Kasumi-1 (cell line): ENCODE measurements at regions not wholly inside any gene's neighbourhood (a gene's known extent, or its start where the extent isn't known, plus 50 kb on each side); places are given as distances from the start of the nearest gene placed in this dataset.
"Not testable (repeated sequence)": the region's sequence is repeated elsewhere in the genome, so short reads cannot be mapped to it uniquely, and the experiment has no call there.

Experiments used
- DNase-seq, 2 experiments: peaks; one replicate each; lab custom pipeline; 2025; lab: John Stamatoyannopoulos, UW

- no peak for DNase-seq
Measured at GRCh38 chrX:6990552-6991193, 156.8 kb upstream of the STS start.

- no peak for DNase-seq
Measured at GRCh38 chrX:6989858-6990257, 157.7 kb upstream of the STS start.

DNA sequence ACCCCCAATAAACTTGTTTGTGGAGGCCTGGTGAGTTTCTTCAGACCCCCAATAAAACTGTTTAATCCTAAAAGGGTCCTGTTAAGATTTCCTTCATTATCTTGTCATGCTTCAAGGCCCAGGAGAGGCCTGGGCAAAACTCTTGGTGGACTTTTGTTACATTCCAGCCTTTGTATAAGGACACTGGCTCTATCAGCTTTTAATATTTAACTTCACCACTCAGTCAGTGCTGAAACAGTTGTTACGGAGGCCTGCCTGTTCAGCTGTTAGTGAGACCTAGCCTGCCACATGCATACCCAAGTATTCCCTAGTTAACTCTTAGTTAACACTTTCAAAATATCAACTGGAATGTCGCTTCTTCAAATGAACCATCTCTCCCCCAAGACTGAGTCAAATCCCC is 158.8 kb upstream of the STS start:
- not testable (repeated sequence) for DNase-seq

GRCh38 chrX:6986915-6987314 is 160.6 kb upstream of the STS start:
- no peak for DNase-seq

- no peak for DNase-seq
Measured at GRCh38 chrX:6985537-6985936, 162.0 kb upstream of the STS start.

DNA sequence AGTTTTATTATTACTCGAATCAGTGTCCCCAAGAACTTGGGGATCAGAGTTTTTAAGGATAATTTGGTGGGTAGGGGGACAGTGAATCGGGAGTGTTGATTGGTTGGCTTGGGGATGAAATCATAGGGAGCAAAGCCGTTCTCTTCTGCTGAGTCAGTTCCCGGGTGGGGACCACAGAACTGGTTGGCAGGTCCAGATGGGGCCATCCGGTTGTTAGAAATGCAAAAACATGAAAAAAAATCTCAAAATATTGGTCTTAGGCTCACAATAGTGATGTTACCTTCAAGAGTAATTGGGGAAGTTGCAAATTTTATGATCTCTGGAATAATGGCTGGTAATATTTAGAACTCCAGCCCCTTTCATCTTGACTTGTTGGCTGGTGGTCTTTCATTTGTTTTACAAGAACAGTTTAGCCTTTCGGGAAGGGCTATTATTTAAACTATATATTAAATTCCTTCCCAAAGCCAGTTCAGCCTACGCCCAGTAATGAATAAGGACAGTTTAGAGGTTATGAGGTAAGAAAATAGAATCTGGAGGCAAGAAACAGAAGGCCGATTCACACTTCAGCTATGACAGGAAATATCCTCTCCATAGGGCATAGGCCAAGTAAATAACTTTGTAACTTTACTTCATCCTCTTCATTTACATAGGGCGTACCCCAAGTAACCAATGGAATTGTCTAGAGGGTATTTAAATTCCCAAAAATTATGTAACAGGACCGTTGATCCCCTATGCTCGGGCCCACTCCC is 164.1 kb upstream of the STS start:
- no peak for DNase-seq

- no peak for DNase-seq
Measured at GRCh38 chrX:6981718-6982406, 165.7 kb upstream of the STS start.

DNA sequence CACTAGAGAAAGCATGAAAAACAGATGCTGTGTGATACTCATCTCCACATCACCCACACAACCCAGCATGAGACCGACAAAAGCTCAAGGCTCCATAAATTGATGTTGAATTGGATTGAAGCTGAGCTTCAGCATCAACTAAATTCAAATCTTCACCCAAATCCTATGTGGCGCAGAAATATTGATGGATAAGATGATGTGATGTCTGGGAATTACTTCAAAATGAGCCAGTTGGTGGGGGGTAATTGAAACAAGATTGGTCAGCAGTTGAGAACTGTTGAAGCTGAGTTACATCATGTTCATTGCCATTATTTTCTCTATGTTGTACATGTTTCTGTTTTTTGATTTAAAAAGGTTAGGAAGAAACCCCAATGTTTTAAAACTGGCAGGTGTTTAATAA is 166.5 kb upstream of the STS start:
- DNase-seq = no peak

DNA sequence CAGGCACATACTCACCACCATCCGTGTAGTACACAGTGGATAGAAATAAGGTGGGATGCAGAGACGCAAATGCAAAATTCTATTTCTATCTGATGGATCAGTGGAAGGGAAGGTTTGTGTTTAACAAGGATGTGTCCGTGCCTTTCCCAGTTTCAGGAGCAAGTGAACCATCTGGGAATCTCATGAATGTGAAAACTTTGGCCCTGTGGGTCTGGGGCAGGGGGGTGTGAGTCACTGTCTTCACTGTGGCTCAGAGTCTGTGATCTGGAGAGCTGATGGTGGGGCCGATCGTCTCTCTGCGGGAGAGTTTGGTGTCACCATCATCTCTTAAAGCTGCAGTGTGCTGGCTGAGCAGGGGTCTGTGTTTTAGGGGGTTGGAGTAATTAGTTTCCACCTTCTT is 179.3 kb upstream of the STS start:
- no peak for DNase-seq

DNA sequence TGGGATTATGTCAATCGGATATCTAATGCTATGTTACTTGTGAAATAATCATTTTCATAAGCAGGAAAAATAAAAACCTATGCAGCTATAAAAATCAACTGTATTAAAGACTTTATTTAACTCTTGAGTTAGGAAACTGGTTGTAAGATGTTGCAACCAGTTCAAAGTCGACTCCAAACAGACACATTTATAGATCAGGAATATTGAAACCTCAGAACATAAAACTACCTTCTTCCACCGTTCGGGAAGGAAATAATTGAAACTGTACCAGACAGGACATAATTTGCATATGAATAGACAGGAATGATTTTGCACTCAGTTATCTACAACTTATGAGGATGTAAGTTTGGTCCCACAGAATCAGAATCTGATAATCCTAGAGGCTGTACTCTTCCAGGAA is 181.8 kb upstream of the STS start:
- no peak for DNase-seq

- no peak for DNase-seq
Measured at GRCh38 chrX:6962006-6962355, 185.5 kb upstream of the STS start.

DNA sequence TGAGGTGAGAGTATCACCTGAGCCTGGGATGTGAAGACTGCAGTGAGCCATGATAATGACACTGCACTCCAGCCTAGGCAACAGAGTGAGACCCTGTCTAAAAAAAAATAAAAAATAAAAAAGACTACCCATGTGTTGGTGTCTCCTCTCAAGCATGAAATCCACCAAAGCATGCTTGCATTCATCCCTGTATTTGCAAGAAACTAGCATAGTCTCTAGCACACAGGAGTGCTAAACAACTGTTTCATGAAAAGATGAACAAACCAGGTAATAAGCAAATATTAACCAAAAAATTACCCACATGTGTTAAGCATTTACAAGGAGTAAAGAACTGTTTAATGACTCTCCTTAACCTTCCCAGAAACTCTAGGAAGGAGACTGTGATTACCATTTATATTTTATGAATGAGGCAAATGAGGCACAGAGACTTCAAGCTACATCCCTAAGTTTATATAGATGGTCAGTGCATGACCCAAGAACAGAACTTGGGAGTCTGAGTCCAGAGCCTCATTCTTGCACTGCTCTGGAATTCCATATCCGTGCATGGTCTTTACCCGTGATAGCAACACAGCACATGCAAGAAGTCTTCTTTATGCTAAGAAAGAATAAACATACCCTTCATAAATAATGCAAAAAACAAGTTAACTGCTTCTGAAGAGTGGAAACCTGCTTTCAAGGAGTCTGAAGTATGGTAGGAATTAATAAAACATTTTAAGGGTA is 186.1 kb upstream of the STS start:
- DNase-seq = no peak

DNA sequence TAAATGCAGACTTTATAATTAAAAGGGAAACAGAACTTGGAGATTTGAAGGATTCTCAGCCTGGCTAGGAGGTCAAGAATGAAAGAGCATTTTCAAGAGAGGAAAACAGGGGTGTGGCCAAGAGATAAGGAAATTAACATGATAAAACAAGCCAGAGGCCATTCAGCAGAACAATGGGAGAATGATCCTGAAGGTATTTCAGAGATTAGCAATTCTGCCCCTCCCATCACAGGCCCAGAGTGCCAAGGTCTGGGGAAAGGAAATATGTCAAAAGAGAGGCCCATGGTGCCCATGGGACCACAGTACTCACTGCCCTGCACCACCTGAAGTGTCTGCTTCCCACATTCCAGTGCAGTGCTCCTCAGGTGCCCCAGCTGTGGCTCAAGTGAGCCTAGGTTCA is 188.5 kb upstream of the STS start:
- no peak for DNase-seq

DNA sequence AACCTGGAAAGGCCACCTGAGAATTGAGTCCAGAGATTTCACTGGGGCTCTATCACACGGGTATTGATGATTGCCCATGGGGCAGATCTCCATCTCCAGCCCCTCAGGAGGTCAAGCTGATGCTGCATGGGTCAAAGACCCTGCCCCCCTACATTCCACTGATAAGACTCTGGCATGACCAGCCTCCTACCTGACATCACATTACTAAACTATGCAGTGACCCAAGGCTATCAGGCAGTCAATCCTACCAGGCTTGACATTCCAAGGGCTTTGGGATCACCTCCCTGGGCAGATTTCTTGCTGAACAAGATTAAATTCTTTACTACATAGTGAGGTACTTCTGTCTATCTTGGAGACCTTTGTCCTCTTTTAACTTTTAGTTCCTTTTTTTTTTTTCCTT is 192.7 kb upstream of the STS start:
- DNase-seq = no peak

DNA sequence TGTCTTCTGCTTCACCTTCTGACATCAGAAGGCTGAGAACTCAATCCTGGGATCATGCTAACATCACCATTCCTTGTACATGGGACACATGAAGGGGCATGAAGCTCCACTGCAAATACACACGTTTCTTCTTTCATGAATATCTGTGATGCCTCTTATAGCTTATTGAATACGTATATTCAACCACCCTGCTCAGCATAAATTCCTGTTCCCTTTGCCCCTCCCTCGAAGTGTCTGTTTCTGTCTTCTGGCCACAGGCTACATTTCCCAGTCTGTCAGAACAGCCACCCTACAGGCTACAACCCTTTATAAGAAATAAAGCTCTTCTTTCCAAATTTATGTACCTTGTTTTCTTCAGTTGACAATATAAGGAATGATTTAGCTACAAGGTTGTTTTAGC is 201.3 kb upstream of the STS start:
- no peak for DNase-seq

DNA sequence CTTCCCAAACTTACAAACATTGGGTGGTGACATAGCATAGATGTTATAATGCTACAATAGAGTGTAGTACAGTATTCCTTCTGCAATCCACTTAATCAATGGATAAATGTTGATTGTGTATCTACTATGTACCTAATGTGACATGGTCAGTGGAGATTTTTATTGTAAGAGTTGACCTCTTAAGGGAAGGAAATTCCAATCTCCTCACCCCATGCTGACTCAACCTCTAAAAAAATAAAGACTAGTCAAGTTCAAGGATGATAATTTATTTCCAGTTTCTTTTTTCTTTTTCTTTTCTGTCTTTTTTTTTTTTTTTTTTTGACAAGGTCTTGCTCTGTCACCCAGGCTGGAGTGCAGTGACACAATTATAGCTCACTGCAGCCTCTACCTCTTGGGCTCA is 206.5 kb upstream of the STS start:
- DNase-seq = no peak

- not testable (repeated sequence) for DNase-seq
Measured at GRCh38 chrX:6932942-6933341, 214.6 kb upstream of the STS start.

DNA sequence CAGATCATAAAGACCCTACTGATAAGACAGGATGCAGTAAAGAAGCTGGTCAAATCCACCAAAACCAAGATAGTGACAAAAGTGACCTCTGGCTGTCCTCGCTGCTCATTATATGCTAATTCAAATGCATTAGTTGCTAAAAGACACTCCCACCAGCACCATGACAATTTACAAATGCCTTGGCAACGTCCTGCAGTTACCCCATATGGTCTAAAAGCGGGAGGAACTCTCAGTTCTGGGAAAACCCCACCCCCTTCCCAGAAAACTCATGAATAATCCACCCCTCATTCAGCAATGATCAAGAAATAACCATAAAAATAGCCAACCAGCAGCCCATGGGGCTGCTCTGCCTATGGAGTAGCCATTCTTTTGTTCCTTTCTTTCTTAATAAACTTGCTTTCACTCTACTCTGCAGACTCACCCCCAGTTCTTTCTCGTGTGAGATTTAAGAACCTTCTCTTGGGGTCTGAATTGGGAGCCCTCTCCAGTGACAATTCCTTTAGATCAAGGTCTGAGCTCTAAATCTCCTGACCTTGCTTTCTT is 217.1 kb upstream of the STS start:
- DNase-seq = no peak

DNA sequence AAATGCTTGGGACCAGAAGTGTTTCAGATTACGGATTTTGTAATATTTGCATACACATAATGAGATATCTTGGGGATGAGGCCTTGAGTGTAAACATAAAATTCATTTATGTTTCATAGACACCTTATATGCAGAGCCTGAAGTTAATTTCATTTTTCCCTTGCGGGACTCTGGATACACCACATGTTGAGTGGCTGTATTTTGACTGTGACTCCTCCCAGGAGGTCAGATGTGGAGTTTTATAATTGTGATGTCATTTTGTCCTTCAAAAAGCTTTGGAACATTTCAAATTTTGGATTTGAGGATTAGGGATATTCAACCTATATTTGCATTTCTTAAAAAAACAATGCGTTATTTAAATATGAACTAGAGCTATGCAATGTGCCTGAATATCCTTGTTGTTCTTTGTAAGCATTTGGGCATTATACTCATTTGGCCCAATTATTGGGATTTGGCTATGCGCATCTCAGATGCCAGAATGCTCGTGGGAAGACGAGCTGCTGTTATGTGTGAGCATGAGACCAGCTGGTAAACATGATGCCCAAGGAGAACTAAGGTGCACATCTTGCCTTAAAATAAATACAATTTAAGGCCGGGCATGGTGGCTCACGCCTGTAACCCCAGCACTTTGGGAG is 223.0 kb upstream of the STS start:
- no peak for DNase-seq

DNA sequence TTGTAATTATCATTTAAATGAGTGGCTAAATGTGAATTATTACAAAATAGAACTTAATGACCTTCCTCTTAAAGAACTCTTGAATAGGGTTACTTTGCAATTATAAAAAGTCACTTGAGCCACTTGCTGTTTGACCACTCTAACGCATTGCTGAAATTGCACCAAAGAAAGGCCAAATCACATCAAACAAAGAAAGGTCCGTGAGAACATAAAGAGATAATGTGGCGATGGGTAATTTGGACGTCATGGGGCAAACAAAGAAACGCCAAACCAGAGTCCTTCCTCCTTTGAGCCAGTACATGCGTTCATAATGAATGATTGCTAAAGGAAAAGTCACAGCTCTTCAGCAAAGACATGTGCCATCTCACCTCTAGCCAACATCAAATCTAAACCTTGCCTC is 229.8 kb upstream of the STS start:
- no peak for DNase-seq

- no peak for DNase-seq
Measured at GRCh38 chrX:6910218-6910617, 237.3 kb upstream of the STS start.

GRCh38 chrX:6909396-6909795 is 238.1 kb upstream of the STS start:
- DNase-seq = no peak
